Activated naive CD8-positive, alpha-beta T cell treated with anti-CD3 and anti-CD28 coated beads, Interleukin-2, amount 50 U/mL, for 24 hours (primary cell): ENCODE measurements at regions not wholly inside any gene's neighbourhood (a gene's known extent, or its start where the extent isn't known, plus 50 kb on each side); places are given as distances from the start of the nearest gene placed in this dataset.

Experiments used
- ATAC-seq: fragments of 150-1000 bp; cut with Tn5 transposase; one replicate; pipeline ENCODE4 v1.10.0; 2021
- DNase-seq: peaks from one replicate; pipeline ENCODE4 v3.0.0; 2021
- H3K27ac Mint-ChIP-seq: one replicate; pipeline ENCODE4 v1.8.0; 2021; ENCODE audit warnings: mild to moderate bottlenecking, mixed read lengths
- H3K27me3 Mint-ChIP-seq: one replicate; pipeline ENCODE4 v1.8.0; 2021; ENCODE audit warnings: mixed read lengths
- H3K36me3 Mint-ChIP-seq: one replicate; pipeline ENCODE4 v1.8.0; 2021; ENCODE audit warnings: low read depth, mixed read lengths
- H3K4me1 Mint-ChIP-seq: one replicate; pipeline ENCODE4 v1.8.0; 2021; ENCODE audit warnings: mixed read lengths
- H3K4me3 Mint-ChIP-seq: one replicate; pipeline ENCODE4 v1.8.0; 2021; ENCODE audit warnings: mild to moderate bottlenecking, moderate library complexity, mixed read lengths
- H3K9me3 Mint-ChIP-seq: one replicate; pipeline ENCODE4 v1.8.0; 2021; ENCODE audit warnings: mixed read lengths

- no peak overlapping the region for H3K4me3 Mint-ChIP-seq
- no peaks in the 10 kb centered on the region for H3K4me1 Mint-ChIP-seq
- no peak for ATAC-seq
- DNase-seq: no peak
- H3K27me3 Mint-ChIP-seq: no peaks in the 10 kb centered on the region
- no peaks in the 10 kb centered on the region for H3K36me3 Mint-ChIP-seq
- peaks cover 25% of the 10 kb centered on the region for H3K9me3 Mint-ChIP-seq
- H3K27ac Mint-ChIP-seq: no peak overlapping the region
Observed at GRCh38 chr3:80275120-80275519, 507.3 kb upstream of the ROBO1 start.

GRCh38 chr3:80263260-80263659 is 495.5 kb upstream of the ROBO1 start:
- no peaks in the 10 kb centered on the region for H3K36me3 Mint-ChIP-seq
- H3K27me3 Mint-ChIP-seq: no peaks in the 10 kb centered on the region
- no peak overlapping the region for H3K27ac Mint-ChIP-seq
- H3K9me3 Mint-ChIP-seq: peaks cover 11% of the 10 kb centered on the region
- no peak overlapping the region for H3K4me3 Mint-ChIP-seq
- DNase-seq (no peak), ATAC-seq (no peak)
- no peaks in the 10 kb centered on the region for H3K4me1 Mint-ChIP-seq

- Mint-ChIP-seq H3K4me1 (no peaks in the 10 kb centered on the region), H3K36me3 (no peaks in the 10 kb centered on the region), H3K9me3 (peaks cover 11% of the 10 kb centered on the region), H3K27me3 (no peaks in the 10 kb centered on the region), H3K27ac (no peak overlapping the region), H3K4me3 (no peak overlapping the region)
- ATAC-seq (no peak), DNase-seq (no peak)
Observed at GRCh38 chr3:80261082-80261481, 493.3 kb upstream of the ROBO1 start.

- ATAC-seq (no peak), DNase-seq (no peak)
- H3K9me3 Mint-ChIP-seq: peaks cover 8% of the 10 kb centered on the region
- no peak overlapping the region for H3K27ac Mint-ChIP-seq
- H3K4me3 Mint-ChIP-seq: no peak overlapping the region
- H3K4me1 Mint-ChIP-seq: no peaks in the 10 kb centered on the region
- no peaks in the 10 kb centered on the region for H3K36me3 Mint-ChIP-seq
- H3K27me3 Mint-ChIP-seq: no peaks in the 10 kb centered on the region
Observed at GRCh38 chr3:80259736-80260135, 491.9 kb upstream of the ROBO1 start.

GRCh38 chr3:80252113-80252512 is 484.3 kb upstream of the ROBO1 start:
- Mint-ChIP-seq H3K4me1 (no peaks in the 10 kb centered on the region), H3K27me3 (no peaks in the 10 kb centered on the region), H3K9me3 (peaks cover 8% of the 10 kb centered on the region), H3K36me3 (no peaks in the 10 kb centered on the region), H3K4me3 (no peak overlapping the region), H3K27ac (no peak overlapping the region)
- no peak for DNase-seq
- ATAC-seq: no peak

- no peak overlapping the region for H3K4me3 Mint-ChIP-seq
Observed at GRCh38 chr3:80247766-80248165, 480.0 kb upstream of the ROBO1 start.

GRCh38 chr3:80244390-80244789 is 476.6 kb upstream of the ROBO1 start:
- Mint-ChIP-seq H3K36me3 (no peaks in the 10 kb centered on the region), H3K4me3 (no peak overlapping the region), H3K27ac (no peak overlapping the region), H3K4me1 (no peaks in the 10 kb centered on the region), H3K9me3 (peaks cover 11% of the 10 kb centered on the region), H3K27me3 (no peaks in the 10 kb centered on the region)
- DNase-seq (no peak), ATAC-seq (no peak)

More at GRCh38 chr3:80247766-80248165, 480.0 kb upstream of the ROBO1 start:
- no peaks in the 10 kb centered on the region for H3K4me1 Mint-ChIP-seq
- DNase-seq: no peak
- ATAC-seq: no peak
- no peak overlapping the region for H3K27ac Mint-ChIP-seq
- no peaks in the 10 kb centered on the region for H3K27me3 Mint-ChIP-seq
- no peaks in the 10 kb centered on the region for H3K36me3 Mint-ChIP-seq
- peaks cover 11% of the 10 kb centered on the region for H3K9me3 Mint-ChIP-seq

GRCh38 chr3:80241791-80242190 is 474.0 kb upstream of the ROBO1 start:
- no peaks in the 10 kb centered on the region for H3K4me1 Mint-ChIP-seq
- no peak overlapping the region for H3K27ac Mint-ChIP-seq
- no peak for ATAC-seq
- peaks cover 4% of the 10 kb centered on the region for H3K9me3 Mint-ChIP-seq
- H3K36me3 Mint-ChIP-seq: no peaks in the 10 kb centered on the region
- H3K4me3 Mint-ChIP-seq: no peak overlapping the region
- DNase-seq: no peak
- no peaks in the 10 kb centered on the region for H3K27me3 Mint-ChIP-seq

GRCh38 chr3:80239301-80239700 is 471.5 kb upstream of the ROBO1 start:
- H3K36me3 Mint-ChIP-seq: no peaks in the 10 kb centered on the region

GRCh38 chr3:80238606-80239005 is 470.8 kb upstream of the ROBO1 start:
- no peak overlapping the region for H3K27ac Mint-ChIP-seq
- H3K4me3 Mint-ChIP-seq: no peak overlapping the region
- no peaks in the 10 kb centered on the region for H3K4me1 Mint-ChIP-seq
- no peaks in the 10 kb centered on the region for H3K36me3 Mint-ChIP-seq
- no peaks in the 10 kb centered on the region for H3K27me3 Mint-ChIP-seq
- ATAC-seq (no peak), DNase-seq (no peak)
- peaks cover 1% of the 10 kb centered on the region for H3K9me3 Mint-ChIP-seq

More at GRCh38 chr3:80239301-80239700, 471.5 kb upstream of the ROBO1 start:
- Mint-ChIP-seq H3K9me3 (peaks cover 4% of the 10 kb centered on the region), H3K27me3 (no peaks in the 10 kb centered on the region), H3K4me3 (no peak overlapping the region), H3K4me1 (no peaks in the 10 kb centered on the region), H3K27ac (no peak overlapping the region)
- DNase-seq: no peak
- no peak for ATAC-seq

- no peak for DNase-seq
- Mint-ChIP-seq H3K36me3 (no peaks in the 10 kb centered on the region), H3K9me3 (no peaks in the 10 kb centered on the region), H3K27ac (no peak overlapping the region), H3K4me1 (no peaks in the 10 kb centered on the region), H3K27me3 (no peaks in the 10 kb centered on the region), H3K4me3 (no peak overlapping the region)
- no peak for ATAC-seq
Observed at GRCh38 chr3:80238152-80238551, 470.4 kb upstream of the ROBO1 start.

GRCh38 chr3:80234706-80235105 is 466.9 kb upstream of the ROBO1 start:
- Mint-ChIP-seq H3K27ac (no peak overlapping the region), H3K36me3 (no peaks in the 10 kb centered on the region), H3K27me3 (no peaks in the 10 kb centered on the region), H3K9me3 (no peaks in the 10 kb centered on the region), H3K4me1 (no peaks in the 10 kb centered on the region), H3K4me3 (no peak overlapping the region)
- ATAC-seq (no peak), DNase-seq (no peak)

GRCh38 chr3:80233576-80233975 is 465.8 kb upstream of the ROBO1 start:
- DNase-seq (no peak), ATAC-seq (no peak)
- Mint-ChIP-seq H3K4me1 (no peaks in the 10 kb centered on the region), H3K9me3 (no peaks in the 10 kb centered on the region), H3K36me3 (no peaks in the 10 kb centered on the region), H3K4me3 (no peak overlapping the region), H3K27me3 (no peaks in the 10 kb centered on the region), H3K27ac (no peak overlapping the region)

- Mint-ChIP-seq H3K36me3 (no peaks in the 10 kb centered on the region), H3K4me3 (no peak overlapping the region), H3K27ac (no peak overlapping the region), H3K4me1 (no peaks in the 10 kb centered on the region), H3K27me3 (no peaks in the 10 kb centered on the region), H3K9me3 (peaks cover 2% of the 10 kb centered on the region)
- DNase-seq (no peak), ATAC-seq (no peak)
Observed at GRCh38 chr3:80232760-80233159, 465.0 kb upstream of the ROBO1 start.

- ATAC-seq: no peak
- Mint-ChIP-seq H3K4me1 (no peaks in the 10 kb centered on the region), H3K27me3 (no peaks in the 10 kb centered on the region)
Observed at GRCh38 chr3:80230962-80231361, 463.2 kb upstream of the ROBO1 start.

GRCh38 chr3:80227216-80227615 is 459.4 kb upstream of the ROBO1 start:
- H3K4me3 Mint-ChIP-seq: no peak overlapping the region
- ATAC-seq (no peak), DNase-seq (no peak)
- no peaks in the 10 kb centered on the region for H3K4me1 Mint-ChIP-seq
- H3K27me3 Mint-ChIP-seq: no peaks in the 10 kb centered on the region
- no peaks in the 10 kb centered on the region for H3K36me3 Mint-ChIP-seq
- peaks cover 13% of the 10 kb centered on the region for H3K9me3 Mint-ChIP-seq
- no peak overlapping the region for H3K27ac Mint-ChIP-seq

More at GRCh38 chr3:80230962-80231361, 463.2 kb upstream of the ROBO1 start:
- Mint-ChIP-seq H3K36me3 (no peaks in the 10 kb centered on the region), H3K27ac (no peak overlapping the region), H3K9me3 (peaks cover 5% of the 10 kb centered on the region), H3K4me3 (no peak overlapping the region)
- DNase-seq: no peak
